HG03378 (cell line): ENCODE measurements at regions not wholly inside any gene's neighbourhood (a gene's known extent, or its start where the extent isn't known, plus 50 kb on each side); places are given as distances from the start of the nearest gene placed in this dataset.
A peak's percentile ranks its signal among the peaks of the same experiment; 100 is the strongest.
"Not testable (repeated sequence)": the region's sequence is repeated elsewhere in the genome, so short reads cannot be mapped to it uniquely, and the experiment has no call there.

Experiments used
- ATAC-seq: cut with Tn5 transposase; IDR thresholded peaks from one replicate; pipeline ENCODE4 v1.9.1; 2021; ENCODE audit warnings: mild to moderate bottlenecking, moderate library complexity; ENCODE audit not compliant: unreplicated experiment

DNA sequence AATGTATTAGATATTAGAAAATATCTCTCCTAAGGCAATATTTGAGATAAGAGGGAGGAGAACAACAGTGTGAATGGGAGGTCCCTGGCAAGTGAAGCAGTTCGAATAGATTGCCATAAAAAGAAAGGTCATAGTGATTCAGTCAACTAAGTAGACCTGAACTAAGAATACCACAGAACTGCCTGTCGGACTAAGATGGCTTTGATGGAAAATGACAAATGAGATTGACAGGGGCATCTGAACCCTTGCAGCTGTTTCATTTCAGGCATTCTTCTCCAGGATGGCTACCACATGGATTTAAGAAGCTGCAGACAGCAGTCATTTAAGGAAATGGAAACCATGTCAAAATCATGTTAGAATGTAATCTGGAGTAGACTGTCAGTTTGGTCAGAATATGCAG is 308.4 kb upstream of the MEF2C start:
- no peak for ATAC-seq

DNA sequence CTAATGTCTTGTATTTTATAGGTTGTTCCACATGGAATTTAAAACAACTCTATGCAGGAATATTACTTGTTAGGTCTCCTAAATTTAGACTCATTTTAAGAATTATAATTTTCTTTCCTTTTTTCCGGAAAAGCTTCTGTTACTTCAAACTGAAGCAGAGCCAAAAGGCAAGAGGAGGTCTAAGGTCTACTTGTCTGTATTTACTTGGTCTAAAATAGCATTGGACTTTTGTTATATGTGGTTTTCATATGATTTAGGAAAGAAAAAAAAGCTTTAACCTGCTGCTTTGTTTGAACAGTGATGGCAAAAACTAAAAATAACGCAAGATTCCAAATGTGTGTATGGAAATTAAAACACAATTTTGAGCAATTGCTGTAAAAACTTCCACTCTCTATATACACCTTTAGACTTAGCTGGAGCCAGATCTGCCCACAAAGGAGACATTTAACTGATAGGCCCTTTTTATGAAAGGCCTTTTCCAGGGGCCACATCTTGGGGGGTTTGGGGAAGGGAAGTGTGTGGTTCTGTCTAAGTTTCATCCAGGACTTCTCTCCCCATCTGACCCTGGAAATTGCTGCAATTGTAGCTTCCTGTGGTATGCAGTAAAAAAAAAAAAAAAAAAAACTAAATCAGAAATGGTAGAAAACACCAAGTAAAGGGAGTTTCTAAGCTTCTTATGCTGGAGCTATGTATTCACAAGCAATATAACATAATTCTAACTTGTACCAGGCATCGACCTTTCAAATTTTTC is 307.7 kb upstream of the MEF2C start:
- ATAC-seq, result no peak

DNA sequence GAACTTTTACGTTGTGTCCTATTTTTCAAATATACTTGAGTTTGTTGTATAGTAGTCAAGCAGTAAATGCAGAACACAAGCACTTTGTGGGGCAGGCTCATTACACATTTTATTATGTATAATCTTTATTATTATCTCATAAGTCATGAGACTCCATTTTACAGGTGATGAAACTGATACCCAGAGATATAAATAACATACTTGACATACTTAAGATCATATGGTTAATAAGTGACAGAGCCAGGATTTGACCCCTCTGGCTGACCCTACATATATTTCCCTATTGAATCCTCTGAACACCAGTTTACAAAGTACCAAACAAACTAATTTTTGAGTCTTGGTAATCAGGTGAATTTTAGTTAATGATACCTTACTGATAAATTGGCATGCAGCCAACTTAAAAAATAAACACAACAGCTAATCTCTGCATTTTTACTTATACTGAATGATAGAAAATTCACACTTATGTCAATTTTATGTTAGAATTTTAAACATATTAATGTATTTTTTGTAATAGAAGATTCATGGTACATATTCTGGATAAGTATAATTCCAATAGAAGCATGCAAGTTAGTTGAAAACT is 305.0 kb upstream of the MEF2C start:
- ATAC-seq, result no peak

DNA sequence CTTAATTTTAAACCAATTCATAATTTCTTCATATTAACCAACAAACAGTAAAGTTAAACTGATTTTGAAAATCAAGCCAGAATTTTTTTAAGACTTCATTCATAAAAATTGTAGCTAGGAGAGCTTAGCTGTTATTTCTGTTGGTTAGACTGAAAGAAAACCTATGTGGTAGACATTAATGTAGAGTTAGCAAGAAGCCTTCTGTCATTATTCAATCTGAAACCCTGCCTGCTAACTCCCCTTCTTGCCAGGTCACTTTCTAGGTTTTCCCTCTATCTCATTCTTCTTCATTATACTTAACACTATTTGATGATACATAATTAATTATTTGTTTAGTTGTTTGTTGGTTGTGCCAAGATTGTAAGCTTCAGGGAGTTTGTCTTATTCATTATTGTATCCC is 304.3 kb upstream of the MEF2C start:
- ATAC-seq, result no peak

DNA sequence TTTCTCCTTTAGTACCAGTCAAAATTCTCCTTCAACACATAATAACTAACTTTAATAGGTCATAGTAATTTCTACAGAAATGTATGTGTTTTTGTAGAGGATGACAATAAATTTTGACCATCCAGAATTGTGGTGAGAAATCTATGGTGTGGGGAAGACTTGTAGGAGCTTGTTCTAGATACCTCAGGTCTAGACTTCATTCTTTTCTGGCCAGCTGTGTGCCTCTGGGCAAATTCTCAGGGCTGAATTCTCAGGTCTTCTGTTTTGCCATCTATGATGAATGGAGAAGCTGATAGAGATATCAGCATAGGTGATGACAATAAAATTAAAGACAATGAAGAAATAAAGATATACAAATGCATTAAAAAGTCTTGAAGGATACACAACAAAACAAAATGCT is 298.6 kb upstream of the MEF2C start:
- no peak for ATAC-seq

DNA sequence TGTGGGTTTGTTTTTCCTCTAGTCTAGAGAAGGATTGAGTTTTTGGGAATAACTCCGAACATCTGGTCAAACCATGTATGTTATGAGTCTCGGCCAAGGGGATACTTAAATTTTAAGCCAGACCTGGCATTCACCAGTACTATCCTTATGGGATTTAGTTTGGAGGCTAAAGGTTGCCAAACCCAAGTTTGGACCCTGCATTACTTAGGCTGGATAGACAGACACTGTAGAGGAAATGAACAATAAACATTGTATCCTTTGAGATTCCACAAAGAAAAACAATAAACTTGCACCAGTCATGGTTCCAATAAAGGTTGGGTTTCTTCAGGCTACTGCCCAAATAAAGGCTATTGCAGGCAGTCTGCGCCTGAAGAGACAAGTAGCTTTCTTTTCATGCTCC is 296.7 kb upstream of the MEF2C start:
- ATAC-seq, result no peak

DNA sequence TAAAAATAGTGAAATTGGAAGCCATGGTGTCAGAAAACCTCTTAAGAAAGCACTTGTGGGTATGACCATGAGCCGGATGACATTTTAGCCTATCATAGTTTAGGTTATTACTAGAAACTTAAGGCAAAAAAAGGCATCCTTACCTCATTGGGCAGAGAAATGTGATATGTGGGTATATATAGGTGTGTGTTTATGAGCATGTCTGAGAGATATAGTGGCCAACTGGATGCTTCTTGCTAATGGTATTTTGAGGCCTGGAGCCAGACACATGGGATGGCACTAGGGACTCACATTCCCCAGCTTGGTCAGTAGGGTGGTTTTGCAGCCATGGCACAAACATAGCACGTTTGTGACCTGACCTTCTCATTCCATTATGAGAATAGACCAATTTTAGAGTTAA is 295.6 kb upstream of the MEF2C start:
- ATAC-seq, result no peak

DNA sequence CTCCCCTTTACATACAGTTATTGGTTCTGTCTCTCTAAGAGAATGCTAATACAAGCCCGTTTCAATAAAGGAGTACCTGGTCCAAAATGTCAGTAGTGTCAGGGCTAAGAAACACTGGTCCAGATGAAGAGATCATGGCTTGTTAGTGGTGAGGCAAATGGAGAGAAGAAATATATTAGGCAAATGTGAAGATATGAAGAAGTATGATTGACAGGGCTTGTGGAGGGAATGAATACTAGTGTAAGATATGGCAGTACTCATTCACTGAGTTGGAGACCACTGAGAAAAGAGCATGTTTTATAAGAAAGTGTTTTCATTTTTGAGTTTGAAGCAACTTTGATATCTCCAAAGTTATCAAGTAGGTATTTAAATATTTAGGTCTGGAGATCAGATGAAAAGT is 290.5 kb upstream of the MEF2C start:
- no peak for ATAC-seq

DNA sequence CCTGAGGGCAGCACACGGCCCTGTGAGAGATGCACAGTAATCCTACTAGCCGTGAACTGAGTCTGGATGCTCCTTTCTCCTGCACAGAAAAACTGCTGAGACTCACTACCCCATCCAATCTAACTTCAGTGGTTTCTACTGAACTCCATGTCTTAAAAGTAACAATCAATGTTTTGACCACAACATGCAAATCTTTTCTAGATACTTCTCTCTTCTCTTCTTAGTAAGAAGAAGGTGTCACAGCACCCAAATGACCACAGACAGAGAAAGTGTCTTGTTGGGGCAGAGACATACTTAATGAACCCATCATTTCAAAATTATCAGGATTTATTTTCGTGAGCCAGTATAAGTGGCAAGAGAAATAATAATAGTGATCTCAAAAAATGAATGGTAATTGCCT is 285.8 kb upstream of the MEF2C start:
- ATAC-seq, result peak; percentile 94

DNA sequence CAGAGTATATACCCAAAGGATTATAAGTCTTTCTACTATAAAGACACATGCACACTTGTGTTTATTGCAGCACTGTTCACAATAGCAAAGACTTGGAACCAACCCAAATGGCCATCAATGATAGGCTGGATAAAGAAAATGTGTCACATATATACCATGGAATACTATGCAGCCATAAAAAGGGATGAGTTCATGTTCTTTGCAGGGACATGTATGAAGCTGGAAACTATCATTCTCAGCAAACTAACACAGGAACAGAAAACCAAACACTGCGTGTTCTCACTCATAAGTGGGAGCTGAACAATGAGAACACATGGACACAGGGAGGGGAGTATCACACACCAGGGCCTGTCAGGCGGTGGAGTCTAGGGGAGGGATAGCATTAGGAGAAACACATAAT is 281.7 kb upstream of the MEF2C start:
- ATAC-seq, result not testable (repeated sequence)

DNA sequence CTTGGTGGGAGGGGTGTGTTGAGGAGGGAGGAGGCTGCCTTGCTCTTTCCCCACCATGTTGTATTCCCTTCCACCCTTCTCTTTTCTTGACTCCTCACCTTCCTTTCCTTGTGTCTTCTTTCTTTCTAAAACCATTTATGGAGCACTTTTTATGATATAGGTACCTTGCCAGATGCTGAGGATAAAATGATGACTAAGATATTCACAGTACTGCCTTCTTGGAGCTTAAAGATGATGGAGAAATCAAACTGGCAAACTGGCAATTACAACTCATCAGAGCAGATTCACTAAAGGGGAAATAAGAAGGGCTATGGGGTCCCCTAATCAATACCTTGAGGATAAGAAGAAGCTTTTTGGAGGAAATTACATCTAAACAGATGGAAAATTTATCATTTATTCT is 273.2 kb upstream of the MEF2C start:
- ATAC-seq, result no peak

DNA sequence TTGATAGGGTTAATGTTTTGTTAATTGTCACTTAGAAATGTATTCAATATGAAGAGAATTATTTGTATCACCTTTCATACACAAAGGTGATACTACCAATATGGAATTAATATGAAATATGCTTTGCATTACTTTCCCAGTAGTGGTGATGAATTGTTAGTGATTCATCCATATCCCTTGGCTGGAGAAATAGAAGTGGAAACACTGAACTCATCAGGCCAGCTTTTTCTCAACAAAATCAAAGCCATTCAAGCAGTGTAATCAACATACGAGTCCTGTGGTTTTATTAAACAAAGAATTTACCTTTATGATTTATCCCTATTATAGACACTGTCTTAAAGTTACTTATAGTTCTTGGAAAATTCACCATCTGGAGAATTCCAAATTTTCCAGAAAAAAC is 264.0 kb upstream of the MEF2C start:
- no peak for ATAC-seq

DNA sequence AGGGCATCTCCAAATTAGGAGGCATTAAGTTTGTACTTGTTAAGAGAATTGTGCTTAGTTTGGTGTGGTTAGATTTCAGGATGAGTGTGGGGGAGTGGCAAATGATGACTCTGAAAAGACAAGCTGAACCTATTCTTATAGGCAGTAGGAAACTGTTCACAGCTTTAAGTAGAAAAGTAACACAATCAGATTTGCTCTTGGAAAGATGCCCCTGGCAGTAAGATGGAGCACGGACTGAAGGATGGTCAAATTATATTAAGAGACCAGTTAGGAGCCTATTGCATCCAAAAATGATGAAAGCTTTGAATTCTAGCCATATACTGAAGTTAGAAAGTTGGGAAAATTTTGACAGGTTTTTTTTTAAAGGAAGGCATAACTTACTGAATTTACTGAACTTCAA is 254.2 kb upstream of the MEF2C start:
- ATAC-seq, result no peak

DNA sequence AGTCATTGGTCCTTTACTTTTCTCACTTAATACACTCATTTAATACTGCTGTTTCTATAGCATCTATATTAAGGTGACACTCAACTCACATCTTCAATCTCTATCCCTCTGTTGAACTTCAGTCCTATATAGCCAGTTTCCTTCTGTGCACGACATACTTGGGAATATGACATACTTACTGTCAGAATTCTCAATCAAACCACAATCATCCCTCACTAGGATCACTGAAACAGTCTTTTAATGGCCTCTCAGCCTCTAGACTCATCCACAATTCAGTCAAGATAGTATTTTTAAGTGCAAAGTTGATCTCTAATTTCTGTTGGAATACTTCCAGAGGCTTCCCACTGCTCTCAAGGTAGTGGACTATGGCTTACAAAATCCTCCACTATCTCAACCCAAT is 251.0 kb upstream of the MEF2C start:
- ATAC-seq, result no peak

DNA sequence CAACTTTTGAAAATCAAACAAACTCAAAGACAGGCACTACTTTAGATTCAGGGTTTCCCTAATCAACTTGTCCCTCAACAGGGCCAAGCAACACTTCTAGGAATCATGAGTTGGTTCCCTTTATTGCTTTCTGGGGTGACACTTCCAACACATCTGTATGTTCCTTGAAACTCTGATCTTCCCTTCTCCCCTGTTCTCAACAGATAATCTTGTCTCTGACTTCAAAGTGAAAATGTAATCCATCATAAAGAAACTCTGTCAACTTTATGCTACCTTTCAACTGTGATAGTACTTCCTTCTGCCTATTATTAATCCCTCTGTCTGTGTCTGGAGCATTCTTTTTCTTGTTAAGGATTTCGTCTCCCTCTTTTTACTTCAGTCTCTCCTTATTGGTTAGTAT is 250.1 kb upstream of the MEF2C start:
- no peak for ATAC-seq

DNA sequence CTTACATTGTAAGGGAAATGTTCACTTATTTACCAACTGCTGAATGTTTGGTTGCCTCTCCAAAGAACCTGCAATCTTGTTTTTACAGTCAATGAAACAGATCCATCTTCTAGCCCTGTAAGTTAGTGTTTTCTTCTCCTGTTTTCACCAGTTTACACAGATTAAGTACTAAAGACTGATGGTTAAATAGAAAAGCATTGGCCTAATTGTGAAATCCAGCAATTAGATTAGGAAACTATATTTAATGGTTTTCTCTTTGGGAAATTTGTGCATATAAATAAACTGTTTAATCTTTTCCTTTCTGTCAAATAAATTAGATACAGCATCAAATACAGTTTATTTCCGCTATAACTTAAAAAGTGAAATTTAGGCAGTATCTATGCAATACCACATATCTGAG is 247.9 kb upstream of the MEF2C start:
- ATAC-seq, result no peak

DNA sequence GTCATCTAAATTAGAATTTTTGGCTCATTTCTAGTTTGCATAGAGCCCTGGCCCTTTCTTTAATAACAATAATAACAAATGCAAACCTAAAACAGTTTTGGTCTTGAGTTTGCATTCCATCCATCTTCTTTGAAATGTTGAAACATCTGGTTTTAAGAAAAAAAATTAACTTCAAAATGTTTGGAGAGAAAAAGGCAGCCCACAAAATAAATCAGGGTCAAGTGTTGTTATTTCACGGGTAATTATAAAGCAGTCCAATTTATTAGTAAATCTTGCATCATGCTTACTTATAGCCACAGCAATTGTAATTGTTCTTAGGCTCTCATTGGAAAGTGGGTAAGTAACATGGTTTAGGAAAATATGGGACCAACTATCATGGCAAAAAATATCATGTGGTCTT is 247.0 kb upstream of the MEF2C start:
- ATAC-seq, result no peak

DNA sequence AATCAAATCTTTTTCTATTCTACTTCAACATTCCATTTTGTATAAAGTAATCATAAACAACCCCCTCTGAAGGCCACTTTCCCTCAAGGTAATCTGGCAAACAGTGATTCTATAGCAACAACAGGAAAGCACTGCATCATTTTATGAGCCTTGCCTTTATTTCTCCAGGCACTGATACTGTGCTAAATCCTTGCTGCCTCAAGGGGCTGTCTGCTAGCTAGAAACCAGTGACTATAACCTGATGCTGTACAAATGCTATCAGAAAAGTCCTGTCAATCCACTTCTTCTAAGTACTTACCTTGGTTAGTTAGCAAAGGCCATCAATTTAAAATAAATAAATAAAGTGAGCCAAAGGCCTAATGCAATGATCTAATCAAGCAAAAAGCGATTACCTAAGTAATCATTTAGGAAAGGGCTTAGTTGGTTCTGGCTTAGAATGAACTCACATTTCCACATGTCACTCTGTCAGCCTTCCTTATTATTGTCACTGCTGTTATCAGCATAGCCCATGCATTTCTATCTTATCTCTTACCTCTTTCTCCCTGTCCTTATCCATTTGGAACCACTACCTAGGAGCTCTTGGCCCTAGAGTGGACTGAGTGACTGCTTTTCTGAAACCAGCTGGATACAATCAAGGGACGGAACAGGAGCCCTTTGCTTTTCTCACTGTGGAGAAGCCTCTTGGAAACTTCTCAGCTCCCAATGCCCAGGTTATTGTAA is 246.1 kb upstream of the MEF2C start:
- no peak for ATAC-seq

DNA sequence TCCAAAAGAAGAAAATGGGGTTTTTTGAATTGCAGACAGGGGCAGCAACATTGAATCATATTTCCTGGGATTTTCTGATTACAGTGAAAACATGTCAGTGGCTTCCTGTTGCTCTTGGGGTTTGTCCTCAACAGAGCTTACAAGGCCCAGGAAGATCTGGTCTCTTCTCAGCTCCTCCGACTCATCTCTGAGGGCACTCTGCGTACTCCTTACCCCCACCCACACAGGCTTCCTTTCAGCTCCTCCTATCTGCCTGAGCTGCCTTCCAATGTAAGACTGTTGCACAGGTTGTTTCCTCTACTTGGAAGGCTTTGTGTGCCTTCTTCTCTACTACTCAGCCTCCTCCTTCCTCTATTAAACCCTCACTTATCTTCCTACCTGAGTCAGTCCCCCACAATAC is 245.1 kb upstream of the MEF2C start:
- ATAC-seq, result no peak

DNA sequence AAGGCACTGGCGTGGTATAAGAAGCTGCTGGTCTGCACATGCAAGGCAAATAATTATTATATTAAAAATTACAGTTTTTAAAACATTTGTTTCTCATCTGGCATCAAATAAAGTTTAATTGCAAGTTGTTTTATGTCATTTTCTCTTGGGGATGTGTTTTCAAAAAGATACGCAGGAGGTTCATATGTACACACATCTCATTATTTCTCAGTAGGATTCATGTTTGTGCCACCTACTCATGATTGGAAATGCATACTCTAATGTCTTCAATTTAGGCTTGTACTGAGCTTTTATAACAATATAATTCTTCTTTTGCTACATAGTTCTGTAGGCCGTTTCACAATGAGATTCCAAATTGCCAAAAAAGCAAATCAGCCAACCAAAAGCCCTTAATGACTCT is 244.2 kb upstream of the MEF2C start:
- no peak for ATAC-seq

DNA sequence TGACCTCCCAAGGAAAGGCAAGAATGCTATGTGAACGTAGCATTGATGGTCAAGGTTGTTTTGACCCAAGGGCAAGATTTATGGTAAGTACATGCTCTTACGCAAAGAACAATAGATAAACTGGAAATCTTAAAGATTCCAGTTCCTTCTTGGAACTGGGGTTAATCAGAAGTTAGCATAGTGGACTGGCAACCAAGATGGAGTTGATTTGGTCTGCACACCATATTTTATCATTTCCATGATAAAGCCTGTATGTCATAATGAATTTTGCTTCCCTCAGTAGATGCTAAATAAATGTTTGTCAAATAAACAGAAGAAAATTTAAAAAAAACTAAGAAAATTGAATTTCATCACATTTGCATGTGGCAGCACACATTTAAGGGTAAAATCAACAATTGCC is 242.4 kb upstream of the MEF2C start:
- no peak for ATAC-seq

DNA sequence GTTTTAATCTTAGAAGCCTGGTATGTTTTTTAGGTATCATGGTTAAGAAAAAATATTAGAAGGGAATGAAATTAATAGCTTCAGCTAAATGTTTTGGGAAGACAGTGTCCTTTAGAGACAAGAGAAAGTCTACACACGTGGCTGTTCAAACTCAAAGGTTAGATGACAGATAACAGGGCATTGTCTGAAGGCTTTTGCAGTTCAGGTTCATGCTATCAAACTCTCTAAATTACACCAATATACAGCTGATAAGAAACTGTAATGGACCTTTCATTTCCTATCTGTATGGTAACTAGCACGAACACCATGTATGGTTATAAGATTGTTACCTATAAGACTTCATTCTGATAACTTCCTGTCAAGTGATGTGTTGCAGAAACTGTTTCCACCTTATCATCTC is 240.6 kb upstream of the MEF2C start:
- ATAC-seq, result no peak
